Endothelial cell of umbilical vein (primary cell): ENCODE measurements at regions not wholly inside any gene's neighbourhood (a gene's known extent, or its start where the extent isn't known, plus 50 kb on each side); places are given as distances from the start of the nearest gene placed in this dataset.
"Not testable (repeated sequence)": the region's sequence is repeated elsewhere in the genome, so short reads cannot be mapped to it uniquely, and the experiment has no call there.

Experiments
- BruUV-seq: library from RNA; stranded (reverse); fragments of 400-500 nt; replicated peaks from 2 replicates; lab custom pipeline; 2021; lab: Mats Ljungman, UMichigan
- CTCF ChIA-PET: fragments of 300-600, 350-600 bp; sonication (Branson Sonifier 250); formaldehyde crosslinking; loops from one replicate; lab custom pipeline; 2021; ENCODE audit warnings: antibody characterized with exemption, inconsistent platforms; lab: Charles Lee
- POLR2A ChIA-PET: fragments of 300-600, 350-600 bp; sonication (Branson Sonifier 250); formaldehyde crosslinking; loops from one replicate; lab custom pipeline; 2021; ENCODE audit warnings: antibody characterized with exemption, inconsistent platforms; lab: Charles Lee
- DNase-seq: peaks from one replicate; pipeline ENCODE4 v3.0.0-alpha.2; 2011; ENCODE audit warnings: low read depth, low spot score
- FAIRE-seq: peaks from 2 replicates; lab custom pipeline; 2011; peaks lifted over from hg19 to GRCh38; lab: Jason Lieb, UNC
- H2AFZ ChIP-seq: 2 replicates; pipeline ENCODE4 v1.6.0; 2012; ENCODE audit warnings: low read depth, low read length, control low read depth, inconsistent platforms
- H3K27ac ChIP-seq: 2 replicates; pipeline ENCODE4 v1.5.1; 2011; ENCODE audit warnings: low read depth, mild to moderate bottlenecking, control low read depth, low read length, moderate library complexity; ENCODE audit not compliant: insufficient read depth
- H3K27me3 ChIP-seq, 2 experiments: 2 replicates each; pipeline versions ENCODE4 v1.6.0 to v1.6.1; 2011; ENCODE audit warnings: low read length in 2 of 2, mixed read lengths in 1 of 2; ENCODE audit not compliant: control insufficient read depth in 2 of 2, insufficient read depth in 2 of 2
- H3K36me3 ChIP-seq, 2 experiments: 2 replicates in 1 of 2; 3 replicates in 1 of 2; pipeline ENCODE4 v1.5.1; 2011; ENCODE audit warnings: low read length in 2 of 2, mild to moderate bottlenecking in 1 of 2, moderate library complexity in 1 of 2; ENCODE audit not compliant: control insufficient read depth in 2 of 2, insufficient read depth in 2 of 2; ENCODE audit errors: extremely low read depth in 1 of 2
- H3K4me1 ChIP-seq: 3 replicates; pipeline ENCODE4 v1.5.1; 2011; ENCODE audit warnings: mild to moderate bottlenecking, low read length; ENCODE audit not compliant: control insufficient read depth, insufficient read depth; ENCODE audit errors: extremely low read depth
- H3K4me2 ChIP-seq: 2 replicates; pipeline ENCODE4 v1.6.1; 2011; ENCODE audit warnings: low read length, control low read depth, mixed read lengths; ENCODE audit not compliant: insufficient read depth
- H3K4me3 ChIP-seq, 3 experiments: fragments of 200-600 bp in 1 of 3; sonication (generic), shearing (Covaris generic) in 1 of 3; replicated peaks in 1 of 3; 2 replicates each; pipeline ENCODE4 v1.5.1; 2011 to 2016; ENCODE audit warnings: control low read depth in 3 of 3, low read length in 3 of 3, mild to moderate bottlenecking in 2 of 3, inconsistent platforms in 1 of 3, low read depth in 1 of 3, moderate library complexity in 1 of 3; ENCODE audit not compliant: insufficient read depth in 1 of 3
- H3K79me2 ChIP-seq: 2 replicates; pipeline ENCODE4 v1.6.0; 2012; ENCODE audit warnings: low read length, inconsistent platforms; ENCODE audit not compliant: control insufficient read depth, insufficient read depth
- H3K9ac ChIP-seq: replicated peaks from 2 replicates; pipeline ENCODE3; 2011; ENCODE audit warnings: low read length, control low read depth; ENCODE audit not compliant: insufficient read depth; ENCODE audit errors: extremely low read depth
- H3K9me1 ChIP-seq: replicated peaks from 3 replicates; pipeline ENCODE4 v1.6.0; 2011; ENCODE audit warnings: mild to moderate bottlenecking, low read length; ENCODE audit not compliant: control insufficient read depth, insufficient read depth; ENCODE audit errors: extremely low read depth
- H3K9me3 ChIP-seq: replicated peaks from 2 replicates; pipeline ENCODE4 v1.5.1; 2012; ENCODE audit warnings: low read length, inconsistent platforms; ENCODE audit not compliant: control insufficient read depth, insufficient read depth
- H4K20me1 ChIP-seq: replicated peaks from 2 replicates; pipeline ENCODE3; 2011; ENCODE audit warnings: mild to moderate bottlenecking, low read length; ENCODE audit not compliant: control insufficient read depth, insufficient read depth; ENCODE audit errors: extremely low read depth
- dilution Hi-C: fragments of 300-500 bp; cut with MboI; formaldehyde crosslinking; loops from one replicate; pipeline ENCODE4 v1.15.0; 2019; ENCODE audit warnings: low sequenced_read_pairs; ENCODE audit not compliant: extremely low pct_ligation_motif_present
- intact Hi-C: fragments of 100-400 bp; cut with micrococcal nuclease; formaldehyde crosslinking; loops from one replicate; pipeline ENCODE4 v1.10.0; 2022
- TF ChIP-seq, protein P1 (sequence below), 2 donors: IDR thresholded peaks; 1 replicate in 1 of 2; 2 replicates in 1 of 2; pipeline ENCODE4 v1.5.1; 2011; ENCODE audit warnings: low read length in 2 of 2, mild to moderate bottlenecking in 2 of 2, moderate library complexity in 2 of 2, control low read depth in 1 of 2, inconsistent platforms in 1 of 2, low read depth in 1 of 2; ENCODE audit not compliant: insufficient read depth in 1 of 2; ENCODE audit errors: extremely low read depth in 1 of 2

GRCh38 chr1:46878173-46878782, 63.0 kb downstream of the CYP4A11 start:
- H3K9me3 ChIP-seq, BruUV-seq, H3K4me2 ChIP-seq, H3K27ac ChIP-seq, dilution Hi-C loops, H3K79me2 ChIP-seq, H3K4me3 ChIP-seq, H3K36me3 ChIP-seq, POLR2A ChIA-PET, H2AFZ ChIP-seq, H3K27me3 ChIP-seq, H3K4me1 ChIP-seq, CTCF ChIA-PET, H3K9me1 ChIP-seq, H3K9ac ChIP-seq, H4K20me1 ChIP-seq: not testable (repeated sequence)
- FAIRE-seq = peak; percentile 70
- intact Hi-C loops = loop anchor here (5.0 kb wide), 1 partner anchor 209 kb away; no protein-coding TSS in a partner anchor
- peak; percentile 21 for DNase-seq
- TF ChIP-seq, protein P1, sequence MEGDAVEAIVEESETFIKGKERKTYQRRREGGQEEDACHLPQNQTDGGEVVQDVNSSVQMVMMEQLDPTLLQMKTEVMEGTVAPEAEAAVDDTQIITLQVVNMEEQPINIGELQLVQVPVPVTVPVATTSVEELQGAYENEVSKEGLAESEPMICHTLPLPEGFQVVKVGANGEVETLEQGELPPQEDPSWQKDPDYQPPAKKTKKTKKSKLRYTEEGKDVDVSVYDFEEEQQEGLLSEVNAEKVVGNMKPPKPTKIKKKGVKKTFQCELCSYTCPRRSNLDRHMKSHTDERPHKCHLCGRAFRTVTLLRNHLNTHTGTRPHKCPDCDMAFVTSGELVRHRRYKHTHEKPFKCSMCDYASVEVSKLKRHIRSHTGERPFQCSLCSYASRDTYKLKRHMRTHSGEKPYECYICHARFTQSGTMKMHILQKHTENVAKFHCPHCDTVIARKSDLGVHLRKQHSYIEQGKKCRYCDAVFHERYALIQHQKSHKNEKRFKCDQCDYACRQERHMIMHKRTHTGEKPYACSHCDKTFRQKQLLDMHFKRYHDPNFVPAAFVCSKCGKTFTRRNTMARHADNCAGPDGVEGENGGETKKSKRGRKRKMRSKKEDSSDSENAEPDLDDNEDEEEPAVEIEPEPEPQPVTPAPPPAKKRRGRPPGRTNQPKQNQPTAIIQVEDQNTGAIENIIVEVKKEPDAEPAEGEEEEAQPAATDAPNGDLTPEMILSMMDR (IDR thresholded peaks at IDR 0.05; ENCODE audit: extremely low read depth in 1 of 2, insufficient read depth in 1 of 2, low read depth in 1 of 2, low read length in 2 of 2) = peak in 1 of 2 donors; percentile 28

- H3K9me3 ChIP-seq, H3K4me1 ChIP-seq, H3K9ac ChIP-seq, H3K9me1 ChIP-seq, FAIRE-seq, H3K27ac ChIP-seq, BruUV-seq, POLR2A ChIA-PET, H3K4me3 ChIP-seq, H3K79me2 ChIP-seq, H3K36me3 ChIP-seq, dilution Hi-C loops, H4K20me1 ChIP-seq, H2AFZ ChIP-seq, DNase-seq, H3K4me2 ChIP-seq, H3K27me3 ChIP-seq: not testable (repeated sequence)
- CTCF ChIA-PET = interaction anchor here (0.8 kb wide), 1 partner anchor 299 kb away, joined by 6 read pairs; no protein-coding TSS in a partner anchor
- intact Hi-C loops = loop anchor here (5.0 kb wide), 1 partner anchor 211 kb away; no protein-coding TSS in a partner anchor
Observed at GRCh38 chr1:46876093-46876492, 65.2 kb downstream of the CYP4A11 start.
